Psoas muscle (tissue), 7 donors: ENCODE measurements at regions not wholly inside any gene's neighbourhood (a gene's known extent, or its start where the extent isn't known, plus 50 kb on each side); places are given as distances from the start of the nearest gene placed in this dataset.
"Not testable (repeated sequence)": the region's sequence is repeated elsewhere in the genome, so short reads cannot be mapped to it uniquely, and the experiment has no call there.

Experiments
- ATAC-seq, 4 donors: fragments of 200-7000 bp; cut with Tn5 transposase; one replicate each; pipeline ENCODE4 v1.9.1; 2020; ENCODE audit warnings: moderate library complexity in 3 of 4, mild to moderate bottlenecking in 2 of 4
- DNase-seq, 2 donors: peaks; one replicate each; pipeline ENCODE4 v3.0.0-alpha.2; 2020
- H3K27ac ChIP-seq: fragments of 200-600 bp; one replicate; pipeline ENCODE4 v1.8.0; 2022
- H3K27me3 ChIP-seq, 3 donors: fragments of 200-600 bp in 1 of 3; one replicate each; pipeline versions ENCODE4 v1.6.1 to v1.8.0; 2013 to 2022; ENCODE audit warnings: low read length in 2 of 3, mild to moderate bottlenecking in 2 of 3, moderate library complexity in 1 of 3; ENCODE audit not compliant: insufficient read depth in 3 of 3
- H3K36me3 ChIP-seq, 2 donors: fragments of 200-600 bp in 1 of 2; one replicate each; pipeline versions ENCODE4 v1.6.1 to v1.8.0; 2013 to 2022; ENCODE audit warnings: low read depth in 1 of 2, mild to moderate bottlenecking in 1 of 2, moderate library complexity in 1 of 2; ENCODE audit not compliant: insufficient read depth in 1 of 2
- H3K4me1 ChIP-seq: fragments of 200-600 bp; one replicate; pipeline ENCODE4 v1.8.0; 2022
- H3K4me3 ChIP-seq: fragments of 200-600 bp; one replicate; pipeline ENCODE4 v1.8.0; 2022; ENCODE audit warnings: mild to moderate bottlenecking
- H3K9me3 ChIP-seq: fragments of 200-600 bp; one replicate; pipeline ENCODE4 v1.8.0; 2022
- CTCF ChIP-seq: fragments of 200-600 bp; IDR thresholded peaks from one replicate; pipeline ENCODE4 v1.8.0; 2022; ENCODE audit warnings: antibody characterized with exemption
- WGBS, 3 donors: extraction: QIAGEN DNeasy Blood & Tissue Kit; methylation state at CpG; one replicate each; pipeline versions ENCODE4 v1.1.6 to v1.1.7; 2013; 5-methylcytosine and 5-hydroxymethylcytosine counted together
- intact Hi-C, 2 donors: fragments of 100-400 bp; cut with DNase I; formaldehyde crosslinking; loops; one replicate each; pipeline versions ENCODE4 v1.11.0 to v1.14.2; 2022
- donor health status: healthy with polysubstance abuse.
- donor health status: DM: no; HTN: no; CAD: no; lungs with moderate emphysema.
- donor health status: Bipolar disorder and iron deficiency.
- donor health status: healthy.
- donor health status: DM: yes; HTN: yes; CAD: no.
- donor health status: DM: no; HTN: no; CAD: no.
- donor health status: DM: yes; HTN: yes; CAD: no.

GRCh38 chr2:87329529-87329928 lies 307.9 kb upstream of the PLGLB1 start:
- H3K27me3 ChIP-seq, H3K4me1 ChIP-seq, intact Hi-C loops, H3K9me3 ChIP-seq, H3K27ac ChIP-seq, H3K4me3 ChIP-seq, ATAC-seq, DNase-seq, H3K36me3 ChIP-seq: not testable (repeated sequence)
- WGBS, 3 donors: 96 to 98% (median 97%) methylated on average over 5 to 6 of the region's 7 CpGs

GRCh38 chr2:87330486-87330885 lies 308.8 kb upstream of the PLGLB1 start:
- WGBS, 3 donors: no CpG with 5 or more reads among the region's 4 CpGs
- intact Hi-C loops: not testable (repeated sequence)

GRCh38 chr2:87331940-87332583 lies 310.4 kb upstream of the PLGLB1 start:
- ATAC-seq, intact Hi-C loops, H3K4me1 ChIP-seq, H3K36me3 ChIP-seq, H3K4me3 ChIP-seq, H3K9me3 ChIP-seq, DNase-seq, H3K27me3 ChIP-seq, H3K27ac ChIP-seq: not testable (repeated sequence)
- WGBS, 3 donors: 84 to 93% (median 88%) methylated on average over 3 to 6 of the region's 6 CpGs

More at GRCh38 chr2:87330486-87330885, 308.8 kb upstream of the PLGLB1 start:
- not testable (repeated sequence) for H3K36me3 ChIP-seq, H3K4me1 ChIP-seq, H3K9me3 ChIP-seq, H3K4me3 ChIP-seq, H3K27ac ChIP-seq, DNase-seq, H3K27me3 ChIP-seq
- ATAC-seq: peak in 2 of 4 donors; percentile 44 to 76

GRCh38 chr2:87334888-87335287 lies 313.2 kb upstream of the PLGLB1 start:
- ATAC-seq, H3K9me3 ChIP-seq, H3K27me3 ChIP-seq, H3K27ac ChIP-seq, H3K4me1 ChIP-seq, H3K36me3 ChIP-seq, intact Hi-C loops, H3K4me3 ChIP-seq, DNase-seq: not testable (repeated sequence)
- WGBS, 3 donors: 43 to 68% (median 57%) methylated on average over 2 of the region's 2 CpGs

- ATAC-seq, H3K9me3 ChIP-seq, H3K4me3 ChIP-seq, H3K36me3 ChIP-seq, intact Hi-C loops, H3K27ac ChIP-seq, H3K4me1 ChIP-seq, DNase-seq, H3K27me3 ChIP-seq: not testable (repeated sequence)
- 24 to 41% (median 25%) methylated on average over 1 of the region's 1 CpG for WGBS, 3 donors
Measured at GRCh38 chr2:87338998-87339397, 317.4 kb upstream of the PLGLB1 start.

GRCh38 chr2:87341601-87342014 lies 320.0 kb upstream of the PLGLB1 start:
- H3K36me3 ChIP-seq, ATAC-seq, H3K27me3 ChIP-seq, H3K4me1 ChIP-seq, H3K9me3 ChIP-seq, intact Hi-C loops, H3K27ac ChIP-seq, H3K4me3 ChIP-seq: not testable (repeated sequence)
- peak; percentile 64 for TF ChIP-seq CTCF
- 19 to 35% (median 29%) methylated on average over 17 to 31 of the region's 31 CpGs for WGBS, 3 donors
- peak; percentile 59 to 85 for DNase-seq

GRCh38 chr2:87342175-87342574 lies 320.5 kb upstream of the PLGLB1 start:
- not testable (repeated sequence) for H3K9me3 ChIP-seq

GRCh38 chr2:87343347-87343746 lies 321.7 kb upstream of the PLGLB1 start:
- DNase-seq, H3K36me3 ChIP-seq, H3K9me3 ChIP-seq, H3K4me1 ChIP-seq, intact Hi-C loops, H3K27me3 ChIP-seq, ATAC-seq, H3K27ac ChIP-seq, H3K4me3 ChIP-seq: not testable (repeated sequence)
- WGBS, 3 donors: 52 to 65% (median 60%) methylated on average over 5 to 6 of the region's 6 CpGs

More at GRCh38 chr2:87342175-87342574, 320.5 kb upstream of the PLGLB1 start:
- H3K27me3 ChIP-seq, ATAC-seq, intact Hi-C loops, H3K27ac ChIP-seq, H3K4me1 ChIP-seq, H3K36me3 ChIP-seq, H3K4me3 ChIP-seq: not testable (repeated sequence)
- DNase-seq: peak in 1 of 2 donors; percentile 46
- WGBS, 3 donors: 89 to 94% (median 90%) methylated on average over 11 to 24 of the region's 24 CpGs

- H3K27ac ChIP-seq, H3K4me3 ChIP-seq, H3K4me1 ChIP-seq, ATAC-seq, intact Hi-C loops, H3K36me3 ChIP-seq, H3K27me3 ChIP-seq, DNase-seq, H3K9me3 ChIP-seq: not testable (repeated sequence)
- 73 to 83% (median 76%) methylated on average over 10 to 11 of the region's 12 CpGs for WGBS, 3 donors
Measured at GRCh38 chr2:87345283-87345682, 323.6 kb upstream of the PLGLB1 start.

- intact Hi-C loops, H3K36me3 ChIP-seq, DNase-seq, H3K9me3 ChIP-seq, H3K27me3 ChIP-seq, ATAC-seq, H3K27ac ChIP-seq, H3K4me1 ChIP-seq: not testable (repeated sequence)
- 62 to 89% (median 72%) methylated on average over 19 to 53 of the region's 56 CpGs for WGBS, 3 donors
- peak overlapping the region; percentile 44 for H3K4me3 ChIP-seq
Measured at GRCh38 chr2:87348556-87348955, 326.9 kb upstream of the PLGLB1 start.

GRCh38 chr2:87349006-87349405 lies 327.4 kb upstream of the PLGLB1 start:
- ATAC-seq, H3K36me3 ChIP-seq, DNase-seq, H3K4me1 ChIP-seq, H3K27ac ChIP-seq, H3K9me3 ChIP-seq, H3K27me3 ChIP-seq, intact Hi-C loops: not testable (repeated sequence)
- peak overlapping the region; percentile 44 for H3K4me3 ChIP-seq
- WGBS, 3 donors: 65 to 91% (median 87%) methylated on average over 26 to 50 of the region's 53 CpGs
